ENCODE measurements at regions not wholly inside any gene's neighbourhood (a gene's known extent, or its start where the extent isn't known, plus 50 kb on each side); places are given as distances from the start of the nearest gene placed in this dataset.

DNA sequence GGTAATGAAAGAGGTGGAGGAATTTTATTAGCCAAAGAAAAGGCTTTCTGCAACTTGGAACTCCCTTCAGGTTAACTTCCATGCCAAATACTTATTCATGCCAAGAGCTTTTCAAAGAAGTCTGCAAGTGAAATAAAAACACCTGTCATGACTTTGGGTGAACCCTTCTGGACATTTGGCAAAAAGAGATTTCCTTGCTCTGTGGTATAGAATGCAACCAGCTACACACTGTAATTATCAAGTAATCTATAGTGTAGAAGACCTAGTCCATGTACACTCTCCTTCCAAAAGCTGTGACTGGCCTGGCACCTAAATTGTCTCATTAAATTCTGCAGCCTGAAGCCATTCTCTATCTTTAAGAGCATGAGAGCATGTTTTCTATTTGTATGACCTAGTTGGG is 232.3 kb downstream of the COL12A1 start:
- TF ChIP-seq RAD21 (IDR thresholded peaks at IDR 0.05; ENCODE audit: low read depth), result no peak
- TF ChIP-seq CEBPB (IDR thresholded peaks at IDR 0.05), result no peak
- TF ChIP-seq, protein P1, sequence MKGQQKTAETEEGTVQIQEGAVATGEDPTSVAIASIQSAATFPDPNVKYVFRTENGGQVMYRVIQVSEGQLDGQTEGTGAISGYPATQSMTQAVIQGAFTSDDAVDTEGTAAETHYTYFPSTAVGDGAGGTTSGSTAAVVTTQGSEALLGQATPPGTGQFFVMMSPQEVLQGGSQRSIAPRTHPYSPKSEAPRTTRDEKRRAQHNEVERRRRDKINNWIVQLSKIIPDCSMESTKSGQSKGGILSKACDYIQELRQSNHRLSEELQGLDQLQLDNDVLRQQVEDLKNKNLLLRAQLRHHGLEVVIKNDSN (IDR thresholded peaks at IDR 0.05), result no peak
- TF ChIP-seq EGR1 (IDR thresholded peaks at IDR 0.05), result no peak
- no peak for TF ChIP-seq TCF12 (IDR thresholded peaks at IDR 0.05; ENCODE audit: low read depth)
- TF ChIP-seq, protein P2, sequence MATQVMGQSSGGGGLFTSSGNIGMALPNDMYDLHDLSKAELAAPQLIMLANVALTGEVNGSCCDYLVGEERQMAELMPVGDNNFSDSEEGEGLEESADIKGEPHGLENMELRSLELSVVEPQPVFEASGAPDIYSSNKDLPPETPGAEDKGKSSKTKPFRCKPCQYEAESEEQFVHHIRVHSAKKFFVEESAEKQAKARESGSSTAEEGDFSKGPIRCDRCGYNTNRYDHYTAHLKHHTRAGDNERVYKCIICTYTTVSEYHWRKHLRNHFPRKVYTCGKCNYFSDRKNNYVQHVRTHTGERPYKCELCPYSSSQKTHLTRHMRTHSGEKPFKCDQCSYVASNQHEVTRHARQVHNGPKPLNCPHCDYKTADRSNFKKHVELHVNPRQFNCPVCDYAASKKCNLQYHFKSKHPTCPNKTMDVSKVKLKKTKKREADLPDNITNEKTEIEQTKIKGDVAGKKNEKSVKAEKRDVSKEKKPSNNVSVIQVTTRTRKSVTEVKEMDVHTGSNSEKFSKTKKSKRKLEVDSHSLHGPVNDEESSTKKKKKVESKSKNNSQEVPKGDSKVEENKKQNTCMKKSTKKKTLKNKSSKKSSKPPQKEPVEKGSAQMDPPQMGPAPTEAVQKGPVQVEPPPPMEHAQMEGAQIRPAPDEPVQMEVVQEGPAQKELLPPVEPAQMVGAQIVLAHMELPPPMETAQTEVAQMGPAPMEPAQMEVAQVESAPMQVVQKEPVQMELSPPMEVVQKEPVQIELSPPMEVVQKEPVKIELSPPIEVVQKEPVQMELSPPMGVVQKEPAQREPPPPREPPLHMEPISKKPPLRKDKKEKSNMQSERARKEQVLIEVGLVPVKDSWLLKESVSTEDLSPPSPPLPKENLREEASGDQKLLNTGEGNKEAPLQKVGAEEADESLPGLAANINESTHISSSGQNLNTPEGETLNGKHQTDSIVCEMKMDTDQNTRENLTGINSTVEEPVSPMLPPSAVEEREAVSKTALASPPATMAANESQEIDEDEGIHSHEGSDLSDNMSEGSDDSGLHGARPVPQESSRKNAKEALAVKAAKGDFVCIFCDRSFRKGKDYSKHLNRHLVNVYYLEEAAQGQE (IDR thresholded peaks at IDR 0.05; ENCODE audit: low read depth), result no peak
- no peak for TF ChIP-seq NFIC (IDR thresholded peaks at IDR 0.05)
- no peak for TF ChIP-seq EP300 (IDR thresholded peaks at IDR 0.05; ENCODE audit: borderline replicate concordance)
- TF ChIP-seq CREB1 (IDR thresholded peaks at IDR 0.05; ENCODE audit: low read depth), result no peak
- no peak for TF ChIP-seq YY1 (IDR thresholded peaks at IDR 0.05; ENCODE audit: low read depth)
- no peak for TF ChIP-seq ZBTB7A (IDR thresholded peaks at IDR 0.05; ENCODE audit: low read depth)
- TF ChIP-seq, protein P3, sequence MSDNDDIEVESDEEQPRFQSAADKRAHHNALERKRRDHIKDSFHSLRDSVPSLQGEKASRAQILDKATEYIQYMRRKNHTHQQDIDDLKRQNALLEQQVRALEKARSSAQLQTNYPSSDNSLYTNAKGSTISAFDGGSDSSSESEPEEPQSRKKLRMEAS (IDR thresholded peaks at IDR 0.05), result no peak
- TF ChIP-seq FOXM1 (IDR thresholded peaks at IDR 0.05; ENCODE audit: borderline replicate concordance, low read depth), result no peak
- no peak for TF ChIP-seq TEAD4 (IDR thresholded peaks at IDR 0.05)
- TF ChIP-seq TAF1 (IDR thresholded peaks at IDR 0.05; ENCODE audit: low read depth), result no peak

DNA sequence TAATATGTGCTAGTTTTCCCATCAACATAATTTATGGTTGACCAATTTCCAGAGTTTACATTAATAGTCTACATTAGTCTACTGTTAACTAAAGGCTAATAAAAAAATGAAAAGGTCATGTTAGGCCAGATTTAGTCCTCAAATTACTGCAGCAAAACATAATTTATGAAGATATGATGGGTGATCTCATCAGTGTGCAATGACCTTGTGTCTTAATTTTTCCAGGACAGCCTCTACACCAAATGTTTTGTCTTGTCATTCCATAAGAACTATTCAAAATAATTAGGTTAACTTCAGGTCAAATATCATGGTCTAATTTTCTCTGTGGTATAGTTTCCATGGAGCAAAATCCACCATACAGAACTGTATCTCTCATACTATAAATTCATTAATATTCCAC is 234.2 kb downstream of the COL12A1 start:
- TF ChIP-seq NFIC (IDR thresholded peaks at IDR 0.05), result no peak
- TF ChIP-seq, protein P3 (IDR thresholded peaks at IDR 0.05), result no peak
- no peak for TF ChIP-seq RAD21 (IDR thresholded peaks at IDR 0.05; ENCODE audit: low read depth)
- no peak for TF ChIP-seq YY1 (IDR thresholded peaks at IDR 0.05; ENCODE audit: low read depth)
- no peak for TF ChIP-seq EGR1 (IDR thresholded peaks at IDR 0.05)
- TF ChIP-seq TEAD4 (IDR thresholded peaks at IDR 0.05), result no peak
- no peak for TF ChIP-seq TCF12 (IDR thresholded peaks at IDR 0.05; ENCODE audit: low read depth)
- TF ChIP-seq ZBTB7A (IDR thresholded peaks at IDR 0.05; ENCODE audit: low read depth), result no peak
- no peak for TF ChIP-seq EP300 (IDR thresholded peaks at IDR 0.05; ENCODE audit: borderline replicate concordance)

DNA sequence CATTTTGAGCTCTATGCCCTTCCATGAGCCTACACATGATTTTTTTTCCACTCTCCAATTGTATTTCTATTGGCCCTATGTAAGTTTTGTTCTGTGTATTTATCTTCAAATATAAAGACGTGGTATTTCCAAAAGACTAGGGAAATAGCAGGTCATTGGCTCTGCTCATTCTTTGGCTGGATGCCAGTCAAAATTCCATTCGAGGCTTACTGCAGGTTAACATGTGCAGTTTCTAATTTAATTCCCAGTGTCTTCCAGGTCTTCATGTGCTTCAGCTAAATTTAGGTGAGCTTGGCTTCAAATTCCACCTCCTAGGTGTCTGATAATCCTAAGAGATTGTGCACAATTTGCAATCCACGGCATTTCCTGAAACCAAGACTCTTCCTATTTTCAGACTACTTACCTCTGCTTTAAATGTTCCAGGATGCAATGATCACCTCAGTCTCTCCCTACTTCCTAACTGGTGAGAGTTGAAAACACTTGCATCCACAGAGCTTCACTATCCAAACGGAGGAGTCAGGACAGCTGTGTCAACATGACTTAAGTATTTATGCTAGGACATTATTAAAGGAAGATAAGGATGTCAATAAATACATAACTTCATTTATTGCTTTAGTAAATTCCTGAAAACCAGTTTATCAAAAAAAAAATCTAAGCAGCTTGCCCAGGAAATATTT is 236.1 kb downstream of the COL12A1 start:
- no peak for TF ChIP-seq CEBPB (IDR thresholded peaks at IDR 0.05)
- TF ChIP-seq FOXM1 (IDR thresholded peaks at IDR 0.05; ENCODE audit: borderline replicate concordance, low read depth), result no peak
- no peak for TF ChIP-seq EGR1 (IDR thresholded peaks at IDR 0.05)
- TF ChIP-seq EP300 (IDR thresholded peaks at IDR 0.05; ENCODE audit: borderline replicate concordance), result no peak
- TF ChIP-seq RAD21 (IDR thresholded peaks at IDR 0.05; ENCODE audit: low read depth), result no peak
- TF ChIP-seq YY1 (IDR thresholded peaks at IDR 0.05; ENCODE audit: low read depth), result no peak
- TF ChIP-seq NFIC (IDR thresholded peaks at IDR 0.05), result no peak

GRCh38 chr6:74967821-74968220 is 238.0 kb downstream of the COL12A1 start:
- TF ChIP-seq, protein P2 (IDR thresholded peaks at IDR 0.05; ENCODE audit: low read depth), result no peak
- TF ChIP-seq CREB1 (IDR thresholded peaks at IDR 0.05; ENCODE audit: low read depth), result no peak
- TF ChIP-seq, protein P1 (IDR thresholded peaks at IDR 0.05), result no peak
- no peak for TF ChIP-seq EGR1 (IDR thresholded peaks at IDR 0.05)
- no peak for TF ChIP-seq TCF12 (IDR thresholded peaks at IDR 0.05; ENCODE audit: low read depth)
- TF ChIP-seq TAF1 (IDR thresholded peaks at IDR 0.05; ENCODE audit: low read depth), result no peak
- no peak for TF ChIP-seq TEAD4 (IDR thresholded peaks at IDR 0.05)
- TF ChIP-seq RAD21 (IDR thresholded peaks at IDR 0.05; ENCODE audit: low read depth), result no peak
- TF ChIP-seq CEBPB (IDR thresholded peaks at IDR 0.05), result no peak

GRCh38 chr6:74966712-74967111 is 239.1 kb downstream of the COL12A1 start:
- TF ChIP-seq ZBTB7A (IDR thresholded peaks at IDR 0.05; ENCODE audit: low read depth), result no peak
- no peak for TF ChIP-seq RAD21 (IDR thresholded peaks at IDR 0.05; ENCODE audit: low read depth)
- TF ChIP-seq, protein P1 (IDR thresholded peaks at IDR 0.05), result no peak

Data from Ishikawa (cell line).